ENCODE measurements at regions not wholly inside any gene's neighbourhood (a gene's known extent, or its start where the extent isn't known, plus 50 kb on each side); places are given as distances from the start of the nearest gene placed in this dataset.

DNA sequence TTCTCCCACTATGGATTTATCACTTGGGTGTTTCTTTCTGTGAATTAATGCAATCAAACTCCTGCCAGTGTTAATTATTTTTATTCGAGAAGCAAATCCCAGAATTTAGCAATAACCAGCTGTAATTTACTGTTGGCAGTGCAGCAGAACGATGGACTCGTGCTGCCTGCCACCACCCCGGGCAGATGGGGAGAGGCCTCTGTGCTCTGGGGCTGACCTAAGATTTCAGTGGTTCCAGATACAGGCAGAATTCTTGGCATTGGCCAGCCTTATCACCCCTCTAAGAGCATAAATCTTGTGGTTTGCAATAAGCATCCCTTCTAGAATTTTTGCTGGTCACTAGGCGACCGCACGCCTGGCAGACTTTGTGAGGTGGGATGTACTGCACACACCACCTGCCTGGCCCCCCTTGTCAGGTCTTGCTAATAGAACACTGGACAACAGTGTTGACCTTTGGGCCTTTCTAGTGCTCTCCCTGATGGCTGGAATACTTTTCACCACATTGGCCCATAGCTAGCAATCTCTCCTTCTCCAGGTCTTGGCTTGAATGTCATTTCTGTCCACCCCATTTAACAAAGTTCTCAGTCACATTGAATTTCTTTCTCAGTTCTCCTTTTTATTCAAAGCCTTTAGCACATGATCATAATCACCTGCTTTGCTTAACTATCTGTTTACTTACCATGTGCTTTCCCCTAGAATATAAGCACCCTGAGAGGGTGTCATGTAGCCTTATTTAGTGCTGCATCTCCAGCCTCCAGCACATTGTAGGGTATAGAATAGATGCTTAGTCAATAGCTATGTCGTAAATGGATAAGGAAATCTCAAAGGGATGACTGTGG, 122.1 kb upstream of the DYNLRB2 start:
- DNase-seq, result no peak

DNA sequence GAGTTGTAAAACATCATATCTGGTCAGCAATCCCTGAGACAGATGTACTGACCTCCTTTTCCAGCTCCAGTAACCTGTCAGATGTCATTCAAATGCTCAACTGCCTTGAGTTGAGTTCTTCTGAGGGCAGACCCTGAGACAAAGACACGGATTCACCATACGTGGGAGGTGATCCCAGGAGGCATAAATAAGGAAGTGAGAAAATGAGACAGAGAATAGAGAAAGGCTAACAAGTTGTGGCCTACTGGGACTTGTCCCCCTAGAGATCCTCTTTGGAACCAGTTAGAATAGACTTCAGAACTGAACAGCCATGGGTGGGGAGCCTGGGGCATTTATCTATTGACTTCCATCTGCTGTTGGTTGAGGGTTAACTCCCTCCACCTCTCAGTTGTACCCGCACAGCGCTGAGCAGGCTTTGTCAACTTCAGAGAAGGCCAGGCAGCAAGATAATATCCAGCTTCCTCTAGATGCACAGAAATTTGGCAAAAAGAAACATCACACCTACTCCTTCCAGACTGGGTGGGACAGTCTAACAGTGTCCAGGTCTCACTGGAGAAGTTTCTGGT, 123.0 kb upstream of the DYNLRB2 start:
- no peak for DNase-seq

DNA sequence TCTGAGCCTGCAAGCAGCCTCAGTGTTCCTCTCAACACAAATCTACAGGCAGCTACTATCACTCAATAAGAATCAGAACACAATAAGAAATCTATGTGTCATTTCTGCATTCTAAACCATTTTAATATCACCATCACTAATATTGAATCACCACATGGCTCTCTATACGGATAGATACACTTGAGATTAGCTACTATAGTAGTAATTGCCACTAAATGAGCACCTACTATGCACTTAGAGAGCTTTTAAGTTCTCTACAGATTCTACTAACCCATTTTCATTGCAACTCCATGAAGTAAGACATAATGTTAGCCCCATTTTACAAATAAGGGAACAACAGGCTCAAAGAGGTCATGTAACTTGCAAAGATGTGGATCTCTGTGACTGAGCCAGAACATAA, 132.8 kb upstream of the DYNLRB2 start:
- DNase-seq, result no peak

DNA sequence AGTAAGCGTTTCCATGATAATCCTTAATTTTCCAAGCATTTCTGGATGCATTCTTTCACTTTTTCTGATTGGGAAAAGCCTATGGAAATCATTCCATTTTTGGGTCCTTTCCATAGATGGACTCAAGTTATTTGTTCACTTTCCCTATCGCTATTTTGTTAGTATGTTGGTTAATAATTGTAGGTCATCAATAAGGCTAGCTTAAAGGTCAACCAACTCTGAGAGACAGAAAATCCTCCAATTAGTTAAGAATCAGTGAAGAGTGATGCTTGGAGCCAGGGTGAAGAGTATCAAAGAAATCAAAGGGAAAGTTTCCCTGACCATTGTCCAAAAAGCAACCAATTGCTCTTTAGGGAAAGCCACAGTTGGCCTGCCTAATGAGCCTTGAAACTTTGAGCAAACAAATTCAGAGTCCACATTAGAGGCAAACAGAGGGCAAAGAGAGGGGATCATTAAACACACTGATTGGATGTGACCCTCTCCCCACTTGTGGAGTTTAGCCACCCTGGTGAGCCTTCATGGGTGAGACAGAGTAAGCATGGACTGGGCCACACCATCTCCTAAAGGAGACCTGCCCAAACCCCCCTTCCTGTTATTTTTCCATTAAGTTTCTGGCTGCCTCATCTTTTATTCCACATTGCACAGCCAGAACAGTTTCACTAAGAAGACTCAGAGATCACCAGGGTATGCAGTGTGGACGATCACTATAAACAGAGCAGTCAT, 133.4 kb upstream of the DYNLRB2 start:
- DNase-seq, result no peak

DNA sequence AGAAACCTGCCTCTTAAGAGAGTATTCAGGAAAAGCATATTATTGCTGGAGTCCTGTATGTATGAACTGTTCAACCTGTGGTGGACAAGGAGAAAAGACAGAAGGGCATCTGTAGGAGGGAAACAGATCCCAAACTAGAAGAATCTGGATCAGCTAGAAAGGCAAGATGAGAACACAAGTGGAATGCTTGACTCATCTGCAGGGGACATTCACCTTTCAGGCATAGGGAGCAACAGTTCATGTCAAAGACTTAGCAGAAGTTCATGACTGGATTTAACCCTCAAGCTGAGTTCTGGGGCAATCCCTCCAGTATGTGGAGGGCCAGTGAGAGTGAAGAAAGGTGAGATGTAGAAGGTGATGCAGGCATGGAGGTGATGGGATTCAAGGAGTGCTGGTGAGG, 135.9 kb upstream of the DYNLRB2 start:
- no peak for DNase-seq

DNA sequence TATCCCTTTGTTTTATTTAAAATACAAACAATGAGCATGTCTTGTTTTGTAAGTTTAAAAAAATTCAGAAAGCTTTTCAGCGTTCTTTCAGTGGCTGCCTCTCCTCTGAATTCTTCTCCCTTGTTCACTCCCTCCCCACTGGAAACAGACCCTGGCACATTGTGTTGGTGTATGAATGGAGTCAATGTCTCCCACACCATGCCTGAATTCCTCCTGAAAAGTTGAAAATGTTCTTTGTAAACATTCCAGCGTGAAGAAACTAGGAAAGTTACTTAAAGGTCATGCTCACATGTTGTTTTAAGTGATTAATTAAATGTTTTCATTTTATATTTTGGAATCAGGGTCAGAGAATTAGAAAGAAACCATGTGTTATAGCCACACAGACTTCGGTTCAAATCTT, 136.9 kb upstream of the DYNLRB2 start:
- no peak for DNase-seq

DNA sequence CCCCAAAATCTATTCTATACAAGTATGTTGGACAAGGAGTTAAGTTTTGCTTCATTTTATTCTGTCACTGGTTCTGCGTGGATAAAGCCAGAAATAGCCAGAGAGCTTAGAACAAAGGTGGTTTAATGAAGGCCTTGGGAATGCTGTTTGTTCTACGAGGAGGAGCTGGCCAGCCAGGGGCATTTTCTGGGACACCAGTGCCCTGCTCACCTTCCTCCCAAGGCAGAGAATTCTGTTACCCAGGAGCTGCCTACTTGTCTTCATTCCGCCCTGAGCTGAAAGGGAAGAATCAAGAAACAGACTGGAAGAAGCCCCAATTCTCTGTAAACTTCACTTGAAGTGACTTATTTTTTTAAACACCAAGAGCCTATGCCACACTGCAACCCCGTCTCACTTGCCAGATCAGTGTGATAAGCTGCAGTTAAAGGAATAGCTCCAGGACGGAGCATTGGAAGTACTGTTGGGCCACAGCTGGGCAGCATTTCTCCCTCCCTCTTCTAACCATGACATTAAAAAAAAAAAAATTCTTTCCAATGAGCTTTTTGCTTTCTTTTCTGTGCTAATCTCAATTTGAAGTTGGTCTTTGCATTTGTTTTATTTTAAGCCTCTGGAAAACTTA, 149.8 kb upstream of the DYNLRB2 start:
- no peak for DNase-seq

DNA sequence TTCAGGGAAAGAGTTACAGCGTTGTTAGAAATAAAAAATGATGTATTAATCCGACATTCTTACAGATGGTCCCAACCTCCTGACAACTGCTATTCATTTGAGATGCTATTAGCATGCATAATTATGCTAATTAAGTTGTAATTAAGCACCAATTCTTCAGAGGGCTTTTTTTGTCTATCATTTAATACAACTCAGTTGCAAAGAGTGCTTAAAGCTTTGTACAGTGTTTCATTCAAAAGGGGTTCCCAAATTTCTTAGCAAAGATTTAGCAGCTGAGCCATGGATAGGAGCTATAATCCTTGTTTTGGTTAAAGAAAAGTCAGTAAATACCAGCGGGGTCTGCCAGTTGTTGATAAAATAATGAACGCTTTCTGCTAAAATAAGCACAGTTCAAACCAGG, 150.7 kb upstream of the DYNLRB2 start:
- no peak for DNase-seq

DNA sequence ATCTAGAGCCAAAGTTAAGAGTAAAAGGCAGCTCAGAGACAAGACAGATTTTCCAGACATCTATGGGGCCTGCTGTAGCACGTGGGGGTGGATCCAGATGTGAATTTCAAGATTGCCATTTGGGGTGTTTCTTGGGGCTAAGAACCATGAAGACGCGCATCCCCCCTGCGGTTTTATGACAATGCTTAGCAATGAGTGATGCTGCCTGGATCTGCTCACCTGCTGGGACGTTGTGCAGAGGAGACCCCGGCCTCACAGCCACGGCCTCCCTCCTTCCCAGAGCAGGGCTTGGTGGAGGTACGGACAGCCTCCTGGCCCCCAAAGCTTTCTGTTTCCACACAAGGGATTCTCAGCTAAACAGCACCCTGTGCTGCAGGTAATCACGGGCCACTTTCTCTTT, 151.5 kb upstream of the DYNLRB2 start:
- DNase-seq, result no peak

DNA sequence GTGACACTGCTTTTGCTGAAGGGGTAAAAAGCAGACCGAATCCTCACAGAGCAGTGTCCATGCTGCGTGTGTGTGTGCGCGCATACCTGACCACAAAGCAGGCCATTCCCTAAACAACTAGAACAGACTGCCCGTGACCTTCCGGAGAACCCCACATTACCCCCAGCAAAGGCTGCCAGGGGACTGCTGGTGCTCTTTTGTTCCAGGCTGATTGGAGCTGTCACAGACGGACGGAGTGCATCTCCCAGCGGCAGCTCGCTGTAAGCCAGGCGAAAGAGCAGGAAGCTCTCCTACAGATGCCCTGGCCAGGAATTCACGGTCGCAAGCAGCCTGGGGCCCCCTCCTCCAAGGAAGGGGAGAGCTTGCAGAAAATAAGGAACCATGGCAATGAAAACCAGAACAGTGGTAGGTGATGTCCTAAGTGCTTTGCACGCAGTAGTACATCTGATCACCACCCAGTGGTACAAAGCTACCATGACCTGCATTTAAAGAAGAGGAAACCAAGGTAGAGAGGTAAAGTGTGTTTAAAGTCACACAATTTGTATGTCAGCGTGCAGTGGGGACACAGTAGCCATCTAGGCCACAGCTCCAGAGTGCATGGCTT, 153.4 kb upstream of the DYNLRB2 start:
- no peak for DNase-seq

DNA sequence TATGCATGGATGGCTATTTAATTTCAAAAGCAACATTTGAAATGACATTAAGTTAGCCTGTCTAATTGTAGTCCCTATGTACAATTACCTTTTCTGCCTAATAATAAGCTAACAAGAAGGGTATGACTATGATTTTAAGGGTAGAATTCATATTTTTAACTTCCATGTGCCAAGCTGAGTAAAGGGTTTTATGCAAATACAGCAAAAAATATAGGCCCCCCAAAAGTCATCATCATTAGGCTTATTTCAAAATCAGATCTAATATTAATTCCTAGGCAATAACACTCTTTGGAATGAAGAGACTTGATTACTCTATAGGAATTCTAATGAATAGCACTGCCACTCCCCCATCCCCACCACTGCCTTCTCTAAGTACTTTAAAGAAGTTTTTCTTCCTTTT, 155.9 kb upstream of the DYNLRB2 start:
- no peak for DNase-seq

DNA sequence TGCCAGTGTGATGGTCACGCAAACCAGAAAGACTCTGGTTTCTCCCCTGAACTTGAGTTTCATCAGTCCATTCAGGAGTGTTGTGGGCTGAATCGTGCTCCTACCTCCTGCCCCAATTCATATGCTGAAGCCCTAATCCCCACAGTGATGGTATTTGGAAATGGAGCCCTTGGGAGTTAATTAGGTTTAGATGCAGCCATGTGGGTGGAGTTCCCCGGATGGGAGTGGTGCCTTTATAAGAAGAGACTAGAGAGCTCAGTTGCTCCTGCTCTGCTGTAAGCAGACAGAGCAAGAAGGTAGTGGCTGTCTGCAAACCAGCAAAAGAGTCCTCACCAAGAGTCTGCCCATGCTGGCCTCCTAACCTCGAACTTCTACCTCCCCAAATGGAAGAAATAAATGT, 160.3 kb upstream of the DYNLRB2 start:
- no peak for DNase-seq

DNA sequence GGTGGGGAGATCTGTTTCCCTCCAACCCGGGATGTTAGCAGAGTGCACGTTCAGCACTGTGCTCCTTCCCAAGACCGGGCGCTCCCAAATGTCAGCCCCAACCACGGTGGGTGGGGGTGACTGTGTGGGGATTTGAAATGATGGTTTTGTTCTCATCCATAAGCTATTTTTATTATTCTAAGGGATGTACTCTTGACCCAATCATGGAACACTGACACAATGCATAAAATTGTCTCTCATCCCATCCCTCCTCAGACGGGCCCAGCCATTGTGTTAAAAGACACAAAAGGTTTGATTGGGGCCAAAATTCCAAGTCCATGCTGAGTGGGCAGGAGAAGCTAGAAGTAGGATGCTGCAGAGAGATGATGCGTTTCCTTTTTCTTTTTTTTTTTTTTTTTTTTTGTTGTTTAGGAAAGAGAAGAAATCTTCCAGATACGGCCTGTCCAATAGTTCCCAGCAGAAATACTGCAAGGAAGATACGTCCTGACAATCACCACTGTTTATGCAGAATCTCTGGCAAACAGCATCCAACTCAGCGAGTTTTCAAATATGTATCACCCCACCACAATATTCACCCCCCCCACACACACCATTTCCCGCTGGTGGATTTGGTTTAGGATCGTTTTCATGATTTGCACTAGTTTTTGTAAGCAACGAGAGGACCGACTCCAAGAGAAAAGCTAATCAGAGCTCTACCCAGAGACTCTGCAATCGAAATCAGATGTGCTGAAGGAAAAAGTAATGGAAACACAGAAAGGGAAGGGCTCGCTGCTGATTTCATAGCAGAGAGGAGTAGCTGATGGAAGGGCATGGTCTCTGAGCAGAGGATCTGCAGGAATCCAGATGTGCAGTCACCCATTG, 163.5 kb upstream of the DYNLRB2 start:
- DNase-seq, result no peak

DNA sequence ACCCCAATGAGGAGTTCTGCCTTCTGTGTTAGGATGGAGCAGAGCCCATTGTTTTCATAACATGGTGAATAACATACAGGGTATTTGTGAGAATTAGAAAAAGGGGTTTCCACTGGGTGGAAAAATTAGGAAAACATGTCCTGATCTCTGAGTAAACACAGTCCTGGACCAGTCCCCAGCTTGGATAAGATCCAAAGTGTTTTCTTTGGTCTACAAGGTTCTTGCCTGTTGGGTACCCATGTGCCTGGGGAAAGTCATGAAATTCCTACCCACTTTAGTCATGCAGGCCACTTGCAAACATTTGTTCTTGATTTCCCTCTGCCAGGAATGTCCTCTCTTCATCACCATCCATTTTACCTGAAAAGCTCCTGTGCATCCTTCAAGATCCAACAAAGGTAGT, 164.8 kb upstream of the DYNLRB2 start:
- DNase-seq, result no peak

DNA sequence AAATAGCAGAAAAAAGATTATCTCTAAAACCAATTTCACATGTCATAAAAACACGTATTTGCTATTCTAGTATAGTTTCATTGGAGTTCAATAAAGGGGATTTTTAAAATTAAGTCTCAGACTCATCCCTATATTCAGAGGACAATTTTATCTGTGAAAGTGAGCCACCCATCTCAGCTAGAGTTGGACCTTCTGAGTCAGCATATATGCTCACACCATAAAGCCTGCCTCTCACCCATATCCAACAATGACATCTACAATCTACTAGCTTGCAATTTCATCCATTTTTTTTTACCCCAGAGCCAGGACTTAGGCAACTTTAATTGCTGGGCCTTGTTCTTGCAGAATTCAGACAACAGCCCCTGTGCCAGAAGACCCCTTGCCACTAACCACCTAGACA, 165.3 kb upstream of the DYNLRB2 start:
- DNase-seq, result no peak

DNA sequence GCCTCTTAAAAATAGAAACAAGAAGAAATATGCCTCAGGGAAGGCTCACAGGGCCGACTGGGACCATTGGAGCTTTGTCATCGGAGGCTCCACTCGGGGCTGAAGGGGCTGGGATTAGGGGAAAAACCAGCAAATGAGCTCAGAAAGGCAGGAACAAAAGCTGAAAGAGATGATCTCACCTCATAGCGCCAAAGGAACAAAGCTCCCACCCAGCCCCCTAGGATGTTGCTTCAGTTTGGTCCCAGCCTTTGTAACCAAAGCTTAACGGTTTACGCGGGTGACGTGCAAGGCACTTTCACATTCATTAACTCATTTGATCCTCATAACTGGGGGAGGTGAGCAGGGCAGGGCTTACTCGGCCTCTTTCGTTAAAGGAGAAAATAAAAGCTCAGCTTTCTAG, 168.5 kb upstream of the DYNLRB2 start:
- DNase-seq, result no peak

DNA sequence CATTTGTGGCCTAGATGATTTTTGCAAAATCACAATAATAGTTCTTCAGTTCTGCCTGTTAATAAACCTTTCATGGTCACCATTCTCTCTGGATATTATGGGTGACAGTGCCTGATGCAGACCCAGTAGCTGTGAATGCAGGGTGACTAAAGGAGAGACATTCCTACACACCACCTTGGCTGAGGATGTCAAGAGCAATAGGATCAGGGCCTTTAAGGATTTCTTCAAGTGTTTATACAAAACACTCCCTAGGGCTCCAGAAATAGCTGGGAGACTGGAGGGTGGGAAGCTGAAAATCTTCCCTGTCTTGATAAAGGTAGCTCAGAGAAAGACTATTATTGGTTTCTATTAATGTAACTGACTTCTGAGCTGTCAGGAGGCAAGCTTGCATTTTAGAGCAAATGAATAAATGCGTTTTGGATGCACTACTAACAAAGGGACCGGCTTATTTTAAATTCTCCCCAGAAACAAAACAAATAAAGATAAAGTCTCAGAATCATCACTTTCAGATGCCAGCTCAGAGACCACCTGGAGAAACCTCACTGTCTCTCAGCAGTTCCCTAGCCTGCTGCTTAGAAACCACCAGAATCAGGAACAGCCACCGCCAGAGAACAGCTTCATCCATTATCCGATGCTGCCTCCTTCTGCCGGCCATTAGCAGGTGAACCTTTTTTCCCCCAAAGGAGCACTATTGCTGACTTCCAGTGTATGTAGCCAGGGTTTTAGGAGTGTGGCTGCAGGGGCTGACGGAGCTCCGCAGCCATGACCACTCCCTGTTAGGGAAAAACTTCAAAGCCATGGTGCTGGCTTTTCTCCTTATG, 171.4 kb upstream of the DYNLRB2 start:
- no peak for DNase-seq

DNA sequence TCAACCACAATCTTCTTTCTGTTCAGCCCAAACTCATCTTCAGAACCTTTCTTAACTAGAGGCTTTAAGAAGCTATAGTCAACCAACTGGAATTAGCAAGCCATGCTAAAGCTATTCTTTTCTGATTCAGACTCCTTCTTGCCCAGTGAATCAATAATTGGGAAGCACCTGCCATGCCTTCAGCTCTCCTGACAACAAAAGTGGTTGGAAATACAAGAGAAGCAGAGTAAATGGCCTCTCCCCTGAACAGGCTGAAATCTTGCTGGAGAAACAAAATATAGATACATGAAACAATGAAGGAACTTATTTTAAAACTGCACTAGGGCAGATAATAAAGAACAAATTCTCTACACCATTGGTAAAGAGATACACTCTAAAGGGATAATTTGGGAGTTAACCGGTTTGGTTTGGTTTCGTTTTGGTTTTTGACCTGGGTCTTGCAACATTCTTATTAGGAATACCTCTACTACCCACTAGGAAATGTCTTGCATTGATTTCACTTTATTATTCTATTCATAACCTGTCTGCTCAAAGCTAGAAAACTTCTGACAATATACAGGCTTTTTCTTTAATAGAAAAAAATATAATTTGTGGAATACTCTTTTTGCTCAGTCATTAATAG, 173.6 kb upstream of the DYNLRB2 start:
- DNase-seq, result no peak

DNA sequence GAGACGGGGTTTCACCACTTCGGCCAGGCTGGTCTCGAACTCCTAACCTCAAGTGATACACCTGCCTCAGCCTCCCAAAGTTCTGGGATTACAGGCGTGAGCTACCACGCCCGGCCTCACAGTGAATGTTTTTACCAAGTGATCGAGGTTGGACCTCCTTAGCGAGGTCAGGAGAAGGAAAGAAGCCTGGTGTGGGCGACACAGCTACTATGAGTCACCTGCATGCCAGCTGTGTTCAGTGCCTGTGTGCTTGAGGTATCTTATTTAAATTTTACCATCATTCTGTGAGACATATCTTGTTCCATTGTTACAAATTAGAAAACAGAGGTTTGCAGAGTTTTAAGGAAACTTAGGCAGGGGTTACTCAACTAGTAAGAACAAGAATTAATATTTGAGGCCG, 174.8 kb upstream of the DYNLRB2 start:
- DNase-seq, result no peak

DNA sequence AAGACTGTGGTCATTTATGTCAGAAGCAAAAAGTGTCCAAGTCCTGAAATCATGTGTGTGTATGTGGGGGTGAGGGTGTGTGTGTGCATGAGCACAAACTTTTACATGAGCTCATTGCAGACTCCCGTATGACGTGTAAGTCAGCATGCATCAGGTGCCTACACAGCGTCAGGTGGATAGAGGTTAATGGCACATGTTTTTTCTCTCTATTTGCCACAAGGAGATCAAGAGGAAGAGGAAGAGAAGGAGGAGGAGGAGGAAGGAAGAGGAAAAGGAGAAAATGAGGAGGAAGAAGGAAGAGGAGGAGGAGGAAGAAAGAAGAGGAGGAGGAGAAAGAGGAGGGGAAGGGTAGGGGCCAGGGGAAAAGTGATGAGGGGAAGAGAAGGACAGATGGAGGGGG, 178.0 kb upstream of the DYNLRB2 start:
- DNase-seq, result no peak

DNA sequence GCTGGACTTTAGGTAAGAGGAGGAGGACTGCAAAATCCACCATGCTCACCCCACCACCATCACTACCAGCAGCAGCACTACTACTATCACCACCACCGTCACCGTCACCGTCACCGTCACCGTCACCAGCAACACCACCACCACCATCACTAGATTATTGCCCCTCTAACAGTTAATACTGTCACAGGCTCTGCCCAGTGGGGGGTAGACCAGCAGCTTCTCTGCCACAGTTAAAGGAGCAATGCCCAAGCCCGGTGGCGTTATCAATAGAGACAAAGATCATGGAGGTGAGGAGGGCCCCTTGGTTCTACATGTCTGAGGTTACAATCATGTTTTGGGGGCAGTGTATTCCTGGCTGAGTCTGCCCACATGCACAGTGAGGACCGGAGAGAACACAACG, 184.4 kb upstream of the DYNLRB2 start:
- DNase-seq, result no peak
